Lower leg skin (tissue), 3 donors: ENCODE measurements at regions not wholly inside any gene's neighbourhood (a gene's known extent, or its start where the extent isn't known, plus 50 kb on each side); places are given as distances from the start of the nearest gene placed in this dataset.

ENCODE experiments used
- POLR2A ChIP-seq, 2 donors: fragments of 450-650 bp; IDR thresholded peaks; one replicate each; pipeline ENCODE4 v1.6.1; 2016 to 2017; ENCODE audit warnings: antibody characterized with exemption in 2 of 2, mild to moderate bottlenecking in 1 of 2, moderate library complexity in 1 of 2
- TF ChIP-seq, protein P1 (sequence below), 3 donors: fragments of 450-650 bp; IDR thresholded peaks; one replicate each; pipeline ENCODE4 v1.5.1; 2016; ENCODE audit warnings: antibody characterized with exemption in 3 of 3, mild to moderate bottlenecking in 3 of 3, moderate library complexity in 2 of 3

DNA sequence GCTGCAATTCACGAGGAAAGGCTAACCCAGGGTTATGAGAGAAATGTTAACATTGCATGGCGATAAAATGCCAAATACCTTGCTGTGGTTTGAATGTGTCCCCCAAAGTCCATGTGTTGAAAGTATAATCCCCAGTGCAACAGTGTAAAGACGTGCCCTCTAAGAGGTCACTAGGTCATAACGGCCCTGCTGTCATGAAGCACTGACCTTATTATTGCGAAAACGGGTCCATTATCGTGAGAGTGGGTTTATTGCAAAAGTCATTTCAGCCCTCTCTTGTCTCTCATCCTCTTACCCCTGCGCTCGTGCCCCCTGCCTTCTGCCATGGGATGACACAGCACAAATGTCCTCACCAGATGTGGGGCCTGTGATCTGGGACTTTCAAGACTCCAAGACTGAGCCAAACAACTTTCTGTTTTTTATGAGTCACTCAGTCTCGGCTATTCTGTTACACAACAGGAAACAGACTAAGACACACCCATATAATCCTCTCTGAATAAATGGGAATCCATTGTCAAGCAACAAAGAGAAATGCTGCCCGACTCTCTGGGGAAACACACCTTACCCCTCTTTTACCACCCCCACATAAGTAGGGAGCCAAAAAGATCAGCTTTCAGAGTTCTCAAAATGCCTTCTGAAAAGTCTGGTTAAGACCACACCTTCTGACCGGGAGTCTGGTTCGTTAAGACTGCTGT is 73.1 kb upstream of the UCN3 start:
- TF ChIP-seq, protein P1, sequence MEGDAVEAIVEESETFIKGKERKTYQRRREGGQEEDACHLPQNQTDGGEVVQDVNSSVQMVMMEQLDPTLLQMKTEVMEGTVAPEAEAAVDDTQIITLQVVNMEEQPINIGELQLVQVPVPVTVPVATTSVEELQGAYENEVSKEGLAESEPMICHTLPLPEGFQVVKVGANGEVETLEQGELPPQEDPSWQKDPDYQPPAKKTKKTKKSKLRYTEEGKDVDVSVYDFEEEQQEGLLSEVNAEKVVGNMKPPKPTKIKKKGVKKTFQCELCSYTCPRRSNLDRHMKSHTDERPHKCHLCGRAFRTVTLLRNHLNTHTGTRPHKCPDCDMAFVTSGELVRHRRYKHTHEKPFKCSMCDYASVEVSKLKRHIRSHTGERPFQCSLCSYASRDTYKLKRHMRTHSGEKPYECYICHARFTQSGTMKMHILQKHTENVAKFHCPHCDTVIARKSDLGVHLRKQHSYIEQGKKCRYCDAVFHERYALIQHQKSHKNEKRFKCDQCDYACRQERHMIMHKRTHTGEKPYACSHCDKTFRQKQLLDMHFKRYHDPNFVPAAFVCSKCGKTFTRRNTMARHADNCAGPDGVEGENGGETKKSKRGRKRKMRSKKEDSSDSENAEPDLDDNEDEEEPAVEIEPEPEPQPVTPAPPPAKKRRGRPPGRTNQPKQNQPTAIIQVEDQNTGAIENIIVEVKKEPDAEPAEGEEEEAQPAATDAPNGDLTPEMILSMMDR (IDR thresholded peaks at IDR 0.05): no peak
- no peak for TF ChIP-seq POLR2A (IDR thresholded peaks at IDR 0.05)
